HS-5 (cell line): ENCODE measurements at regions not wholly inside any gene's neighbourhood (a gene's known extent, or its start where the extent isn't known, plus 50 kb on each side); places are given as distances from the start of the nearest gene placed in this dataset.
A peak's percentile ranks its signal among the peaks of the same experiment; 100 is the strongest.

Experiments
- DNase-seq: peaks from one replicate; pipeline ENCODE4 v3.0.0-alpha.2; 2012; ENCODE audit warnings: low read depth

- no peak for DNase-seq
Observed at GRCh38 chr7:96484845-96485244, 162.9 kb upstream of the SLC25A13 start.

- no peak for DNase-seq
Observed at GRCh38 chr7:96484091-96484490, 162.2 kb upstream of the SLC25A13 start.

GRCh38 chr7:96481796-96482195 is 159.9 kb upstream of the SLC25A13 start:
- DNase-seq = no peak

GRCh38 chr7:96479015-96479645 is 157.2 kb upstream of the SLC25A13 start:
- no peak for DNase-seq

GRCh38 chr7:96471606-96472005 is 149.7 kb upstream of the SLC25A13 start:
- no peak for DNase-seq

- no peak for DNase-seq
Observed at GRCh38 chr7:96452146-96452545, 130.2 kb upstream of the SLC25A13 start.

- no peak for DNase-seq
Observed at GRCh38 chr7:96449094-96449493, 127.2 kb upstream of the SLC25A13 start.

- no peak for DNase-seq
Observed at GRCh38 chr7:96447109-96447645, 125.3 kb upstream of the SLC25A13 start.

GRCh38 chr7:96441436-96442084 is 119.7 kb upstream of the SLC25A13 start:
- DNase-seq = no peak

GRCh38 chr7:96440328-96440727 is 118.4 kb upstream of the SLC25A13 start:
- no peak for DNase-seq

- DNase-seq = no peak
Observed at GRCh38 chr7:96436880-96437279, 115.0 kb upstream of the SLC25A13 start.

- DNase-seq = no peak
Observed at GRCh38 chr7:96430356-96430755, 108.5 kb upstream of the SLC25A13 start.

- no peak for DNase-seq
Observed at GRCh38 chr7:96427143-96427542, 105.2 kb upstream of the SLC25A13 start.

- DNase-seq = no peak
Observed at GRCh38 chr7:96426685-96427084, 104.8 kb upstream of the SLC25A13 start.

- DNase-seq = peak; percentile 8
Observed at GRCh38 chr7:96426027-96426426, 104.1 kb upstream of the SLC25A13 start.

GRCh38 chr7:96424411-96424810 is 102.5 kb upstream of the SLC25A13 start:
- no peak for DNase-seq

- DNase-seq = no peak
Observed at GRCh38 chr7:96422388-96422787, 100.5 kb upstream of the SLC25A13 start.

GRCh38 chr7:96418581-96418980 is 96.7 kb upstream of the SLC25A13 start:
- no peak for DNase-seq

GRCh38 chr7:96417784-96418183 is 95.9 kb upstream of the SLC25A13 start:
- no peak for DNase-seq

GRCh38 chr7:96416599-96416998 is 94.7 kb upstream of the SLC25A13 start:
- no peak for DNase-seq

- no peak for DNase-seq
Observed at GRCh38 chr7:96416116-96416515, 94.2 kb upstream of the SLC25A13 start.

GRCh38 chr7:96415293-96415940 is 93.5 kb upstream of the SLC25A13 start:
- DNase-seq = no peak

- DNase-seq = no peak
Observed at GRCh38 chr7:96414931-96415292, 93.0 kb upstream of the SLC25A13 start.
